GM10248 (cell line): ENCODE measurements at regions not wholly inside any gene's neighbourhood (a gene's known extent, or its start where the extent isn't known, plus 50 kb on each side); places are given as distances from the start of the nearest gene placed in this dataset.

Experiments
- CTCF ChIA-PET: fragments of 300-600 bp; sonication (Branson Sonifier 250); formaldehyde crosslinking; extraction: SDS; loops from one replicate; lab custom pipeline; 2021; ENCODE audit warnings: antibody characterized with exemption; lab: Yijun Ruan, JAX
- POLR2A ChIA-PET: fragments of 350-650 bp; sonication (Branson Sonifier 250); formaldehyde crosslinking; extraction: SDS; loops from one replicate; lab custom pipeline; 2020; ENCODE audit warnings: antibody characterized with exemption; lab: Yijun Ruan, JAX
- DNase-seq: peaks from one replicate; pipeline ENCODE4 v3.0.0; 2012; ENCODE audit errors: extremely low spot score
- CTCF ChIP-seq: IDR thresholded peaks from 2 replicates; pipeline ENCODE4 v1.5.1; 2012; ENCODE audit warnings: mild to moderate bottlenecking, low read depth; ENCODE audit errors: extremely low read depth, missing control alignments, control extremely low read depth

DNA sequence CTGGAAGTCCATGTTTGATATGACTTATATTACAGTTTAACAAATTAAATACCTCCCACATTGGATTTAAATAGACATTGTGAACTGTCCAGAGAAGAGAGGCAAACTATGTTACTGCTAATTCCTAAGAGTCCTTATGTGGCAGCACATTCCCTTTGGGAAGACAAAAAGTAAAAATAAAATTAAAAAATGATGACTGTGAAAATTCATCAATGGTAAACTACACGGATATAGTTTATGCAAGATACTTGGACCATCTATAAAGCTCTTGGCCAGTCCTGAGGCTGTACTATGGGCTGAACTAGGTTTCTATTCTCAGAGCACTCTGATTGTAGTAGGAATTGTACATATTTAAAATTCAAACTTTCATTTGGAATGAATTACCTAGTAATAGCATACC lies 206.4 kb downstream of the LRRK2 start:
- DNase-seq = no peak
- ChIA-PET CTCF (interaction anchor here (1.3 kb wide), 2 partner anchors 13 to 14 kb away, joined by 3 to 6 read pairs; no protein-coding TSS in a partner anchor), POLR2A (no interaction called here)
- TF ChIP-seq CTCF = no peak

GRCh38 chr12:40435251-40435650 lies 210.5 kb downstream of the LRRK2 start:
- POLR2A ChIA-PET = no interaction called here
- TF ChIP-seq CTCF = no peak
- CTCF ChIA-PET = interaction anchor here (1.2 kb wide), 1 partner anchor 13 kb away, joined by 3 read pairs; no protein-coding TSS in a partner anchor
- no peak for DNase-seq

DNA sequence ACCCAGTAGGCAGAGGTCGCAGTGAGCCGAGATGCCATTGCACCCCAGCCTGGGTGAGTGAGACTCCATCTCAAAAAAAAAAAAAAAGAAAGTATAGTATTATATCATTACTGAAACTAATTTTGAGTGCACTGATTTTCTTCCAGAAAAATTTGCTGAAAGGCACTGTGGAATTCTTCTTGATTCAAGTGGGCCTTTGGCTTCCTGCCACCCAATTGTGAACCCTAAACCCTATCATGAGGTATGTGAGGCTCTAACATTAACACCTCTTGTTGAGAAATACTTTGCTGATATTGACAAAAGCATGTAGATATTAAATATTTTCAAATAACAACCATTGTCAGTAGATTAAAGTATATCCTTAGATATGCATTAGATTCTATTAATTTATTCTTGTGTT lies 211.2 kb downstream of the LRRK2 start:
- ChIA-PET POLR2A (no interaction called here), CTCF (no interaction called here)
- no peak for TF ChIP-seq CTCF
- DNase-seq = no peak

DNA sequence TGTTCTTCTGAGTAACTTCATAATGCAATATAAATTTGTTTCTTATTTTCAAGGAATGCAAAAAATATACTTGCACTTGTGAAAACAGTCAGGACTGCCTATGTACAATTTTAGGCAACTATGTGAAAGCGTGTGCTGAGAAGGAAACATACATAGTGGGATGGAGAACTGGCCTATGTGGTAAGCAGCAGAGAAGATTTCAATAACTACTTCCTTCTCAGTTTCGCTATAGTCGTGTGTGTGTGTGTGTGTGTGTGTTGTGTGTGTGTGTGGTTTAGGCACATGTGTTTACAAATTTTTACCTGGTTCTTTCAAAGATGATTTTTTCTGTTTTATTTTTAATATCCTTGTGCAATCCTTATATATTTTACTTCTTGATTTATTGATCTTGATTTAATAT lies 211.8 kb downstream of the LRRK2 start:
- TF ChIP-seq CTCF = no peak
- POLR2A ChIA-PET = no interaction called here
- CTCF ChIA-PET = no interaction called here
- DNase-seq = no peak

- DNase-seq = no peak
- POLR2A ChIA-PET = no interaction called here
- no peak for TF ChIP-seq CTCF
- CTCF ChIA-PET = interaction anchor here (1.3 kb wide), 1 partner anchor 10 kb away, joined by 3 read pairs; no protein-coding TSS in a partner anchor
These were observed 215.1 kb downstream of the LRRK2 start for GRCh38 chr12:40439771-40440492.

- no peak for TF ChIP-seq CTCF
- POLR2A ChIA-PET = no interaction called here
- CTCF ChIA-PET = interaction anchor here (1.4 to 1.5 kb wide), 3 partner anchors 12 to 33 kb away, joined by 3 to 6 read pairs (median 4); no protein-coding TSS in a partner anchor
- no peak for DNase-seq
These were observed 219.4 kb downstream of the LRRK2 start for GRCh38 chr12:40444174-40444573.
